ENCODE measurements at regions not wholly inside any gene's neighbourhood (a gene's known extent, or its start where the extent isn't known, plus 50 kb on each side); places are given as distances from the start of the nearest gene placed in this dataset.

DNA sequence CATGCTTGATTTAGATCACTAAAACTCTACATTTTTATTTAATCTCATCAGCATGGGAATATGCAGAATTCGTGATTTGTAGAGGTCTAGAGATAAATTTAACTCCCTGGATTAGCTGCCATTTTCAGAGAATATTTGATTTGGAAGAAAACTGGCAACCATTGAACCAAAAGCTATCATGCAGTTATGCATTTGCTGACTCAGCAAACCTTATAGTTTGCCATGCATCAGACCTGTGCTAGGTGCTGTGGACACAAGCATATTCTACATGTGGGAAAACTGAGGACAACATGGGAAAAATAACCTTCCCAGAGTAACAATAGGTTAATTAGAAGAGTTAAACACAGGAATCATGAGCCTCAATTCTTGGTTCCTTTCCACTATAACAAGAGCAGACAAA is 54.7 kb upstream of the TP63 start:
- Histone ChIP-seq H3K36me3 (ENCODE audit: insufficient read depth, low read length) (no peaks in the 10 kb centered on the region), H3K27ac (ENCODE audit: low read length) (no peak overlapping the region), H3K9me2 (ENCODE audit: insufficient read depth, low read length) (no peaks in the 10 kb centered on the region), H3K79me2 (replicated peaks; ENCODE audit: insufficient read depth, low read length) (no peaks in the 10 kb centered on the region), H2AFZ (ENCODE audit: low read depth, low read length) (no peak overlapping the region), H3K27me3 (ENCODE audit: insufficient read depth, low read depth, low read length) (no peaks in the 10 kb centered on the region), H3K4me2 (ENCODE audit: low read length) (no peak overlapping the region), H3F3A (ENCODE audit: insufficient read depth, low read length, poor library complexity, severe bottlenecking) (no peaks in the 10 kb centered on the region), H3K9me3 (ENCODE audit: low read length) (no peaks in the 10 kb centered on the region), H3K4me3 (ENCODE audit: low read length) (no peak overlapping the region), H4K20me1 (ENCODE audit: insufficient read depth) (no peaks in the 10 kb centered on the region), H3K9ac (ENCODE audit: low read length) (no peak overlapping the region)
- TF ChIP-seq EZH2 (IDR thresholded peaks at IDR 0.05; ENCODE audit: borderline replicate concordance, insufficient read depth, low read length, poor library complexity, severe bottlenecking), result no peak
- no peak for TF ChIP-seq POLR2AphosphoS5 (IDR thresholded peaks at IDR 0.05)
- TF ChIP-seq MXI1 (conservative IDR thresholded peaks at IDR 0.05; ENCODE audit: poor library complexity, severe bottlenecking), result no peak
- no peak for TF ChIP-seq RAD21 (conservative IDR thresholded peaks at IDR 0.05)
- TF ChIP-seq, protein P1, sequence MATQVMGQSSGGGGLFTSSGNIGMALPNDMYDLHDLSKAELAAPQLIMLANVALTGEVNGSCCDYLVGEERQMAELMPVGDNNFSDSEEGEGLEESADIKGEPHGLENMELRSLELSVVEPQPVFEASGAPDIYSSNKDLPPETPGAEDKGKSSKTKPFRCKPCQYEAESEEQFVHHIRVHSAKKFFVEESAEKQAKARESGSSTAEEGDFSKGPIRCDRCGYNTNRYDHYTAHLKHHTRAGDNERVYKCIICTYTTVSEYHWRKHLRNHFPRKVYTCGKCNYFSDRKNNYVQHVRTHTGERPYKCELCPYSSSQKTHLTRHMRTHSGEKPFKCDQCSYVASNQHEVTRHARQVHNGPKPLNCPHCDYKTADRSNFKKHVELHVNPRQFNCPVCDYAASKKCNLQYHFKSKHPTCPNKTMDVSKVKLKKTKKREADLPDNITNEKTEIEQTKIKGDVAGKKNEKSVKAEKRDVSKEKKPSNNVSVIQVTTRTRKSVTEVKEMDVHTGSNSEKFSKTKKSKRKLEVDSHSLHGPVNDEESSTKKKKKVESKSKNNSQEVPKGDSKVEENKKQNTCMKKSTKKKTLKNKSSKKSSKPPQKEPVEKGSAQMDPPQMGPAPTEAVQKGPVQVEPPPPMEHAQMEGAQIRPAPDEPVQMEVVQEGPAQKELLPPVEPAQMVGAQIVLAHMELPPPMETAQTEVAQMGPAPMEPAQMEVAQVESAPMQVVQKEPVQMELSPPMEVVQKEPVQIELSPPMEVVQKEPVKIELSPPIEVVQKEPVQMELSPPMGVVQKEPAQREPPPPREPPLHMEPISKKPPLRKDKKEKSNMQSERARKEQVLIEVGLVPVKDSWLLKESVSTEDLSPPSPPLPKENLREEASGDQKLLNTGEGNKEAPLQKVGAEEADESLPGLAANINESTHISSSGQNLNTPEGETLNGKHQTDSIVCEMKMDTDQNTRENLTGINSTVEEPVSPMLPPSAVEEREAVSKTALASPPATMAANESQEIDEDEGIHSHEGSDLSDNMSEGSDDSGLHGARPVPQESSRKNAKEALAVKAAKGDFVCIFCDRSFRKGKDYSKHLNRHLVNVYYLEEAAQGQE (IDR thresholded peaks at IDR 0.05; ENCODE audit: borderline replicate concordance), result no peak
- TF ChIP-seq CTCF (IDR thresholded peaks at IDR 0.05; ENCODE audit: poor library complexity, severe bottlenecking), result no peak
- no peak for TF ChIP-seq TAF1 (IDR thresholded peaks at IDR 0.05; ENCODE audit: low read depth)

DNA sequence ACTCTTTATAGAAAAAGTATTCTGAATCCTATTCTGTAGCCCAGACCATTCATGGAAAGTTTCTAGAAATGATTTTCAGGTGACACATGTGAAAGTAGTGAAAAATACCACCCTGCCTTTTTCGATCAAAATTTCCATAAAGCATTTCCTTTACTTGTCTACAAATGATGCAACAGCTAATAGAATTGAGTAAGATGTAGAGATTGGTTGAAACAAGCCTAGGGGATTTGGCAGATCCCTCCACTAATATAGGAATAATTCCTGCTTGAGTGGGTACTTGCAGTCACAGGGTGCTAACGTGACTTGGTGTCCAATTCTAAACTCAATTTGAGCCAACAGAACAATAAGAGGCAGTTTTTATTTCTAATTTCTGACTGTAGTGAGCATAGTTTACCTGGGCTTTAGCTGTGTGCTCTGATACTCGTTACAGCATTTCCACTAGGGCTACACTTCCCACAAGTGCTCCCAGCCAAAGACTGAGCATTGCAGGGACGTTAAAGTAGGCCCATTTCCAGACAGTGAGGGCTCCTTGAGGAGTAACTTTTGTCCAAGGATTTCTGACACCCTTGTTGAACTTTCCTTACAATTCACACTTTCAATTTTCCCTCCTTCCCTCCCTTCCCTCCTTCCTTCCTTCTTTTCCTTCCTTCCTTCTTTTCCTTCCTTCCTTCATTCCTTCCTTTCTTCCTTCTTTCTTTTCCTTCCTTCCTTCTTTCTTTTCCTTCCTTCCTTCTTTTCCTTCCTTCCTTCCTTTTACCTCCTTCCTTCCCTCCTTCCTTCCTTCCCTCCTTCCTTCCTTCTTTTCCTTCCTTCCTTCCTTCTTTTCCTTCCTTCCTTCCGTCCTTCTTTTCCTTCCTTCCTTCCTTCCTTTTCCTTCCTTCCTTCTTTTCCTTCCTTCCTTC is 53.9 kb upstream of the TP63 start:
- no peaks in the 10 kb centered on the region for H3F3A ChIP-seq (ENCODE audit: insufficient read depth, low read length, poor library complexity, severe bottlenecking)
- no peak overlapping the region for H3K4me2 ChIP-seq (ENCODE audit: low read length)
- no peak for TF ChIP-seq EP300 (conservative IDR thresholded peaks at IDR 0.05; ENCODE audit: poor library complexity, severe bottlenecking)
- no peak for TF ChIP-seq EZH2 (IDR thresholded peaks at IDR 0.05; ENCODE audit: borderline replicate concordance, insufficient read depth, low read length, poor library complexity, severe bottlenecking)
- TF ChIP-seq TAF1 (IDR thresholded peaks at IDR 0.05; ENCODE audit: low read depth), result no peak
- H3K27me3 ChIP-seq (ENCODE audit: insufficient read depth, low read depth, low read length), result no peaks in the 10 kb centered on the region
- H3K9ac ChIP-seq (ENCODE audit: low read length), result no peak overlapping the region
- H3K79me2 ChIP-seq (replicated peaks; ENCODE audit: insufficient read depth, low read length), result no peaks in the 10 kb centered on the region
- H3K27ac ChIP-seq (ENCODE audit: low read length), result no peak overlapping the region
- H2AFZ ChIP-seq (ENCODE audit: low read depth, low read length), result no peak overlapping the region
- H3K36me3 ChIP-seq (ENCODE audit: insufficient read depth, low read length), result no peaks in the 10 kb centered on the region
- no peaks in the 10 kb centered on the region for H3K9me2 ChIP-seq (ENCODE audit: insufficient read depth, low read length)
- no peaks in the 10 kb centered on the region for H3K9me3 ChIP-seq (ENCODE audit: low read length)
- no peak overlapping the region for H3K4me3 ChIP-seq (ENCODE audit: low read length)
- H4K20me1 ChIP-seq (ENCODE audit: insufficient read depth), result no peaks in the 10 kb centered on the region
